NCI-H510A treated with DMSO at 0.1 percent for 48 hours (cell line): ENCODE measurements at regions not wholly inside any gene's neighbourhood (a gene's known extent, or its start where the extent isn't known, plus 50 kb on each side); places are given as distances from the start of the nearest gene placed in this dataset.
A peak's percentile ranks its signal among the peaks of the same experiment; 100 is the strongest.
"Not testable (repeated sequence)": the region's sequence is repeated elsewhere in the genome, so short reads cannot be mapped to it uniquely, and the experiment has no call there.

Experiments used
- DNase-seq: peaks from one replicate; lab custom pipeline; 2025; lab: John Stamatoyannopoulos, UW

GRCh38 chr3:164927728-164928127 is 150.6 kb downstream of the SI start:
- DNase-seq: no peak

GRCh38 chr3:164918905-164919304 is 159.4 kb downstream of the SI start:
- DNase-seq: no peak

- DNase-seq: no peak
Observed at GRCh38 chr3:164912916-164913315, 165.4 kb downstream of the SI start.

GRCh38 chr3:164903820-164904451 is 174.4 kb downstream of the SI start:
- DNase-seq: no peak

GRCh38 chr3:164897342-164897741 is 181.0 kb downstream of the SI start:
- peak; percentile 15 for DNase-seq

- DNase-seq: no peak
Observed at GRCh38 chr3:164890061-164890460, 188.2 kb downstream of the SI start.

- no peak for DNase-seq
Observed at GRCh38 chr3:164883171-164883570, 195.1 kb downstream of the SI start.

- no peak for DNase-seq
Observed at GRCh38 chr3:164879201-164879600, 199.1 kb downstream of the SI start.

- DNase-seq: no peak
Observed at GRCh38 chr3:164864454-164864853, 213.8 kb downstream of the SI start.

- no peak for DNase-seq
Observed at GRCh38 chr3:164852866-164853265, 225.4 kb downstream of the SI start.

GRCh38 chr3:164851905-164852304 is 226.4 kb downstream of the SI start:
- DNase-seq: no peak

- DNase-seq: no peak
Observed at GRCh38 chr3:164851204-164851603, 227.1 kb downstream of the SI start.

GRCh38 chr3:164848923-164849322 is 229.4 kb downstream of the SI start:
- no peak for DNase-seq

- no peak for DNase-seq
Observed at GRCh38 chr3:164845739-164846138, 232.6 kb downstream of the SI start.

GRCh38 chr3:164832216-164832615 is 246.1 kb downstream of the SI start:
- no peak for DNase-seq

GRCh38 chr3:164818318-164818717 is 260.0 kb downstream of the SI start:
- DNase-seq: no peak

GRCh38 chr3:164814106-164814505 is 264.2 kb downstream of the SI start:
- DNase-seq: no peak

GRCh38 chr3:164812042-164812441 is 266.3 kb downstream of the SI start:
- DNase-seq: no peak

- peak; percentile 5 for DNase-seq
Observed at GRCh38 chr3:164806188-164806587, 272.1 kb downstream of the SI start.

GRCh38 chr3:164794099-164794498 is 284.2 kb downstream of the SI start:
- no peak for DNase-seq

- DNase-seq: peak; percentile 15
Observed at GRCh38 chr3:164791263-164791662, 287.0 kb downstream of the SI start.

- not testable (repeated sequence) for DNase-seq
Observed at GRCh38 chr3:164784407-164784806, 293.9 kb downstream of the SI start.

- no peak for DNase-seq
Observed at GRCh38 chr3:164781755-164782154, 296.5 kb downstream of the SI start.

GRCh38 chr3:164779816-164780215 is 298.5 kb downstream of the SI start:
- peak; percentile 63 for DNase-seq

- no peak for DNase-seq
Observed at GRCh38 chr3:164752812-164753211, 325.5 kb downstream of the SI start.
